BLaER1 (cell line): ENCODE measurements at regions not wholly inside any gene's neighbourhood (a gene's known extent, or its start where the extent isn't known, plus 50 kb on each side); places are given as distances from the start of the nearest gene placed in this dataset.

Experiments used
- H3K27ac ChIP-seq: shearing (Covaris generic); formaldehyde crosslinking; 2 replicates; pipeline ENCODE4 v1.8.1; 2022
- H3K27me3 ChIP-seq: shearing (Covaris generic); formaldehyde crosslinking; 2 replicates; pipeline ENCODE4 v1.8.1; 2022
- H3K36me3 ChIP-seq: shearing (Covaris generic); formaldehyde crosslinking; 2 replicates; pipeline ENCODE4 v1.8.1; 2022
- H3K4me1 ChIP-seq: shearing (Covaris generic); formaldehyde crosslinking; 2 replicates; pipeline ENCODE4 v1.8.1; 2022
- H3K4me2 ChIP-seq: shearing (Covaris generic); formaldehyde crosslinking; 2 replicates; pipeline ENCODE4 v1.8.1; 2022
- H3K4me3 ChIP-seq: shearing (Covaris generic); formaldehyde crosslinking; 2 replicates; pipeline ENCODE4 v1.8.1; 2022
- H3K9ac ChIP-seq: shearing (Covaris generic); formaldehyde crosslinking; 2 replicates; pipeline ENCODE4 v1.8.1; 2022
- H3K9me3 ChIP-seq: shearing (Covaris generic); formaldehyde crosslinking; 2 replicates; pipeline ENCODE4 v1.8.1; 2022
- H4K20me1 ChIP-seq: shearing (Covaris generic); formaldehyde crosslinking; 2 replicates; pipeline ENCODE4 v1.8.1; 2022
- Cebpa-rat ChIP-seq: shearing (Covaris generic); IDR thresholded peaks from 2 replicates; pipeline ENCODE4 v1.8.1; 2022

DNA sequence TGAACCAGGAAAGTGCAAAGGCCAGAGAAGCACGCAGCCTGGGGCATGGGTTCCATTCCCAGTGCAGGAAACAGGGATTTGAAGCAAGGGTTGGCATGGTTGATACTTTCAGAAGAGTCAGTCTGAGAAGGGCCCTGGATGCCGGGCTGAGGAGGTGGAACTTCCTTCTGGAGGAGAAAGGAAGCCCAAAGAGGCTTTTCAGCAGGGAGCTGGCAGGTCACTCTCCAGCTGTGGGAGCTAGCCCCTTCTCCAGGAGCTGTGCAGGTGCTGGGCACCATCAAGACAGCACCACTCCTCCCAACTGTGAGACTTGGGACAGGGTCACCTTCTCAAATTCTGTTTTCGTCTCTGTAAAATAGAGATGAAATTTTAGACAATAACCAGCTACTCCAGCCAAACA is 169.8 kb downstream of the ZNF248 start:
- H3K9ac ChIP-seq = no peak overlapping the region
- no peaks in the 10 kb centered on the region for H3K4me1 ChIP-seq
- no peaks in the 10 kb centered on the region for H4K20me1 ChIP-seq
- TF ChIP-seq Cebpa-rat = no peak
- no peak overlapping the region for H3K27ac ChIP-seq
- H3K36me3 ChIP-seq = no peaks in the 10 kb centered on the region
- H3K9me3 ChIP-seq = no peaks in the 10 kb centered on the region; the same call in 1 of the 2 replicates
- H3K4me2 ChIP-seq = no peak overlapping the region
- H3K27me3 ChIP-seq = no peaks in the 10 kb centered on the region
- H3K4me3 ChIP-seq = no peak overlapping the region

DNA sequence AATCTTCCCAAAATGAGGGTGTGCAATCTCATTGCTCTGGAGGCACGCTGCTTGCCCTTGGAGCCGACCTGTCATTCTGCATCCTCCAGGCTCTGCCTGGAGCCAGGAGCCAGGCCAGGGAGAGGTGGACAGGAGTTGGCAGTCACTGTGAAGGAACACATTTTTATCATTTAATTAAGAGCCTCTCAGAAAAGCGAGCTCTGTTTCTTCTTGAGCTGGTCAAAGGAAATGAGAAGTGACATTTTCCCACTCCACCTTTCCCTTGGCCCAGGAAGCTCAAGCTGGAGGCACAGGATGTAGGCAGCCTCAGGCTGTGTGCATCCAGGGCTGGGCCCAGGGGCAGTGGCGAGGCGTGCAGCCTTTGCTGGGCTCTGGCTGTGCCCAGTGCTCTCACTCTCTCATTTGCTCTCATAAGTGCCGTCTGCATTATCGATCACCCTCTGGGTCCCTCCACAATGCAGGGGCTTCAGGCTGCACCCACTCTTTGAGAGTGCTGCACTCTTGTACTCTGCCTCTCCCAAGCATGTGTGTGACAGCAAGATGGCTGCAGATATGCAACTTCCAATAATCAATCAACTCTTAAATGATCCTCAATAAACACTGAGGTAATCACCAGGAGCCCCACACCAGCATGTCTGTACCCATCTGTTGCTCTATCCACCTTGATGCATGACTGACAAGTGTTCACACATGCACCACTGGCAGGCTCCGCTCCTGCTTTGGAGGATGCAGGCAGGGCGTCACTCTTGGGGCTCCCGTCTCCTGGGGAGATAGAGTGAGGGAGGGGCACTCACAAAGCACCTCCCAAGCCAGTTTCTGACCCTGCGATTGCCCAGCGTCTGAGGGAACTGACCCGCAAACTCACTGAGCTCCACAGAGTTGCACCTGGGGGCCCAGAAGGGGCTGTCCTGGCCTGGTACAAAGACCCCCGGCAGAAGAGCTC is 171.4 kb downstream of the ZNF248 start:
- Histone ChIP-seq H3K4me3 (no peak overlapping the region), H3K9ac (no peak overlapping the region), H3K36me3 (no peaks in the 10 kb centered on the region), H3K27ac (no peak overlapping the region), H3K4me2 (no peak overlapping the region), H3K27me3 (no peaks in the 10 kb centered on the region), H4K20me1 (no peaks in the 10 kb centered on the region), H3K4me1 (no peaks in the 10 kb centered on the region), H3K9me3 (peaks cover 8% of the 10 kb centered on the region)
- no peak for TF ChIP-seq Cebpa-rat

DNA sequence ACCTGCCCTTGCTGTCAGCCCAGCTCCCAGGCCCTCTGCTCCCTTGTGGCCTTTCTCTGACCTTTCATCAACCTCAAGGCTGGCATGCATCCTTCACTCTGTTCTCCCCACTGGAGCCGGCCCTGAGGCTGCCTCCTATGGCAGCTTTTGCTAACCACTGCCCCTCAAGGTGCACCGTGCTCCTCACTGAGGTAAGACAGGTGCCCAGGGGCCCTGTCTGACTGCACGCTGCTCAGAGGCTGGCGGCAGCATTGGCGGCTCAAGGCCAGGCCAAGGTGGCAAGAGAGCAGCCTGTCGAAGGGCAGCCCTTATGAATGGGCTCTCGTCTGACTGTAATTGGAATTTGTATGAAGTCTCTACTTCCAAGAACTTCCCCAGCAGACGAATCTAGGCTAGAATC is 172.6 kb downstream of the ZNF248 start:
- H3K9me3 ChIP-seq = peaks cover 21% of the 10 kb centered on the region

DNA sequence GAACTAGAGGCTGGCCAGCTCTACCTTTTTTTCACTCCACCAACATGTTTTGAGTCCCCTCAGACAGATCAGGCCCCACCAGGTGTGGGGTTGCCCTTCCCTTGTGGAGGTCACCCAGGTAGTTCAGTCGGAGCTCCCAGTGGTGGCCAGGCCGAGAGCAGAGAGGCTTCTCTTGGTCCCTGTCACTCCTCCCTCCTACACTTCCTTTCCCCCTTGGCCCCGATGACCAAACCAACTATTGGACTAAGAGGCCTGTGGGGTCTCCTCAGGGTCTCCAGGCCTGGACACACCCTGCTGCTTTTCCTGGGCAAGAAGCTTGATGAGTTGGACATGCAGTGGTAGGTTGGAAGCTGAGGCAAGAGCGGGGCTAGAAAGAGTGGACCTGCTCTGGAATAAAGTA is 174.8 kb downstream of the ZNF248 start:
- no peak overlapping the region for H3K27ac ChIP-seq
- no peaks in the 10 kb centered on the region for H4K20me1 ChIP-seq
- H3K9me3 ChIP-seq = peaks cover 22% of the 10 kb centered on the region
- H3K4me3 ChIP-seq = no peak overlapping the region
- H3K36me3 ChIP-seq = no peaks in the 10 kb centered on the region
- H3K4me1 ChIP-seq = no peaks in the 10 kb centered on the region
- TF ChIP-seq Cebpa-rat = no peak
- H3K4me2 ChIP-seq = no peak overlapping the region
- no peak overlapping the region for H3K9ac ChIP-seq
- H3K27me3 ChIP-seq = no peaks in the 10 kb centered on the region

More for the DNA sequence above, 172.6 kb downstream of the ZNF248 start:
- no peak for TF ChIP-seq Cebpa-rat
- Histone ChIP-seq H4K20me1 (no peaks in the 10 kb centered on the region), H3K9ac (no peak overlapping the region), H3K4me2 (no peak overlapping the region), H3K4me3 (no peak overlapping the region), H3K27ac (no peak overlapping the region), H3K27me3 (no peaks in the 10 kb centered on the region), H3K4me1 (no peaks in the 10 kb centered on the region), H3K36me3 (no peaks in the 10 kb centered on the region)

DNA sequence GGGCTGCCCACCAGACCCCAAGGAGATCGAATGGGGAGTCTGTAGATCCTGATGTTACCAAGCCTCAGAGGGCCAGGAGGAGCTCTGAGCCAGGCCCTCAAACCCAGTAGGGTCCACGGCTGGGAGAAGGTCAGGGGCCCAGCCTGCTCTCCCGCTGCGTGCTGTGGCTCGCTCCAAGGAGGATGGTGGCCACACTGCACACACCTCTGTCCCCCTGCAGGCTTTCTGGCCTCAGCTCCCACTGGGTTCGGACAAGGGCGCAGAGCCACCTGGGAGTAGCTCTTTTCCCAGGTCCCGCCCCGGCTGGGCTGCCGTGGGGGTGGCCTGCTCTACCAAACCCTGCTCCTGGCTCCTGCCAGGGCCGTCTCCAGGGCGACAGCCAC is 175.8 kb downstream of the ZNF248 start:
- TF ChIP-seq Cebpa-rat = no peak
- peaks cover 22% of the 10 kb centered on the region for H3K9me3 ChIP-seq
- H3K9ac ChIP-seq = no peak overlapping the region
- H3K4me1 ChIP-seq = no peaks in the 10 kb centered on the region
- no peaks in the 10 kb centered on the region for H4K20me1 ChIP-seq
- H3K27me3 ChIP-seq = no peaks in the 10 kb centered on the region
- no peak overlapping the region for H3K27ac ChIP-seq
- no peak overlapping the region for H3K4me3 ChIP-seq
- no peaks in the 10 kb centered on the region for H3K36me3 ChIP-seq
- no peak overlapping the region for H3K4me2 ChIP-seq

DNA sequence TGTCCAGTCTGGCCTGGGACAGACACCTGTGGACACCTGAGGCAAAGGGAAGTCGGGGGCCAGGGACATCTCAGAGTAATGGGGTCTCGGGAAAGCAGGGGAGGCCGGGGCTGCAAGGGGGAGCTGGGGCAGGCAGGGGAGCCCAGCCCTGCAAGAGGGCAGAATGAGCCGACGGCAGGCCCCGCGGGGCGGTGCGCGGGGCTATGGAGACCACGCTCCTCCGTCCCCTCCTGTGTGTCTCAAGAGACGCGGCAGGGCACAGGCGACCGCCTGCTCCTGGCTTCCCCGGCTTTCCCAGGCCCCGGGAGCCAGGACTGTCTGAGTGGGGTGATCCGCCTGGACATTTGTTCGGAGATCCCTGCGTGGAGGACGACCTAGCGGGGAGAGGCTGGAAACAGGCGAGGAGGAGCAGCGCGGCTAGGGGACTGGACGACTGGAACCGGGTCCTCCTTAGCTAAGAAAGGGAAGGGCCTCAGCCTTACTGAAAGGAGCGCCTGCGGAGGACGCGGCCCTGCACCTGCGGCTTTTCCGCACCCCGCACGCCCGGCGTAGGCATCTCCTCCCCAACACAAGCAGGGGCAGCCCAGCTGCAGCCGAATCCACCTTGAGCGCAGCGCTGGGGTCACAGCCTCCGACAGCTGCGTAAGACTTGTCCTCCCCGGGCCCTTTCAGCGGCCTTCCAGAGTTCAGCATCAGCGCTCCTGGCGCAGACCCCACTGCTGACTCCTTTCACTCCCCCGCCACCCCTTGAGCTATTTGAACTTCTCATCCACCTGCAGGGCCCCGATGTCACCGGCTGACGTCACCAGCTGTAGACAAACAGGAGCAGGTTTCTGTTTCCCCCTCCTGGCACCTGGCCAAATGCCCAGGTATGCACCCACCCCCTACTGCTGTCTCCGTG is 176.4 kb downstream of the ZNF248 start:
- Histone ChIP-seq H3K4me3 (no peak overlapping the region), H3K36me3 (no peaks in the 10 kb centered on the region), H3K4me1 (no peaks in the 10 kb centered on the region), H3K27me3 (no peaks in the 10 kb centered on the region), H3K9ac (no peak overlapping the region), H3K9me3 (peaks cover 22% of the 10 kb centered on the region), H4K20me1 (no peaks in the 10 kb centered on the region), H3K27ac (no peak overlapping the region), H3K4me2 (no peak overlapping the region)
- no peak for TF ChIP-seq Cebpa-rat

DNA sequence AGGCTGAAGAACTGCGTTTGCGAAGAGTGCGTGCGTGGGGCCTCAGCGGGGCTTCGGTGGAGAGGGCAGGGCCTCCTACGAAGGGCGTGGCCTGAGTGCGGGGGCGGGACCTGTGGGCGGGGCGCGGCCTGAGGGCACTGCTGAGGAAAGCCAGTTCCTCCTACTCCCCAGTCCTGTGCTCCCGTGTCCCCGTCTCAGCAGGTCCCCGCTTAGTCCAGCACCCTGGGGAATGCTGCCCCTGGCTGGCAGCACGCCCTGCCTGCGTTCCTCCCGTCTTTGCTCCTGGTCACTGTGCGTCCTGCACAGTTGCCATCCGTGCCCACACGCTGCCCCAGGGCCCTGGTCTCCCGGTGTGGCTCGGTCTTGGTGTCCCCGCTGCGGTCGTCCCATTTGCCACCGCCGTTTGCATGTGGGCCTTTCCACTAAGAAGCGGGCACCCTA is 177.1 kb downstream of the ZNF248 start:
- no peak overlapping the region for H3K4me3 ChIP-seq
- H3K4me1 ChIP-seq = no peaks in the 10 kb centered on the region
- TF ChIP-seq Cebpa-rat = no peak
- no peak overlapping the region for H3K9ac ChIP-seq
- no peaks in the 10 kb centered on the region for H3K36me3 ChIP-seq
- H3K4me2 ChIP-seq = no peak overlapping the region
- H3K9me3 ChIP-seq = peaks cover 22% of the 10 kb centered on the region
- H3K27ac ChIP-seq = no peak overlapping the region
- H3K27me3 ChIP-seq = no peaks in the 10 kb centered on the region
- no peaks in the 10 kb centered on the region for H4K20me1 ChIP-seq

DNA sequence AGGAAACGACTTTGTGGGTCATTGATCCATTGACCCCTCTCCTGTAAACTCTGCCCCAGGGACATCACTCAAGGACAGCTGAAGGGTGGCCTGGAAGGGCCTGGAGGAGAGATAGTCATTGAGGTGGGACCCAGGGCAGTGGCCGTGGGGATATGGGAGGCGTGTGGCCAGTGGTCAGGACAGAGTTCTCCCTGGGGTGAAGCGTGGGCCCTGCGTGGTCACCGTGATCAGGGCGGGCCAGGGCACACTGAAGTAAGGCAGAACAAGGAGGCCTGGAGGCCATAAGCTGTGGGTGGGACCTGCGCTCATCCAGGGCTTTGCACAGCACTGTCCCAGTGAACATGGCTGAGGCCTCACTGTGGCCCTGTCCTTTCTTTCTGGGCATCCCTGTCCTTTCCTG is 177.9 kb downstream of the ZNF248 start:
- no peaks in the 10 kb centered on the region for H3K4me1 ChIP-seq
- no peak overlapping the region for H3K4me3 ChIP-seq
- H3K4me2 ChIP-seq = no peak overlapping the region
- peaks cover 22% of the 10 kb centered on the region for H3K9me3 ChIP-seq
- H4K20me1 ChIP-seq = no peaks in the 10 kb centered on the region
- no peaks in the 10 kb centered on the region for H3K36me3 ChIP-seq
- H3K27me3 ChIP-seq = no peaks in the 10 kb centered on the region
- H3K27ac ChIP-seq = no peak overlapping the region
- TF ChIP-seq Cebpa-rat = no peak
- no peak overlapping the region for H3K9ac ChIP-seq

DNA sequence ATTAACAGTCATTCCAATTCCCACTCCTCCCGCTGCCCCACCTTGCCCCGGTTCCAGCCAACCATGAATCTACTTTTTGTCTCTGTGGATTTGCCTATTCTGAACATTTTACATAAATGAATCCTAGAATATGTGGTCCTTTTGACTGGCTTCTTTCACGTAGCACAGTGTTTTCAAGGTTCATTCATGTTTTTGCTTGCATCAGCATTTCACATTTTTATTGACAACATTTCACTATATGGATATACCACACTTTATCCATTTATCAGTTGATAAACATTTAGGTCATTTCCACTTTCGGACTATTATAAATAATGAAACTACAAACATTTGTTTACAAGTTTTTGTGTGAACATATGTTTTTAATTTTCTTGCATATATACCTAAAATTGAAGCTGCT is 182.0 kb downstream of the ZNF248 start:
- Histone ChIP-seq H3K9ac (no peak overlapping the region), H3K27me3 (no peaks in the 10 kb centered on the region)
- TF ChIP-seq Cebpa-rat = no peak

DNA sequence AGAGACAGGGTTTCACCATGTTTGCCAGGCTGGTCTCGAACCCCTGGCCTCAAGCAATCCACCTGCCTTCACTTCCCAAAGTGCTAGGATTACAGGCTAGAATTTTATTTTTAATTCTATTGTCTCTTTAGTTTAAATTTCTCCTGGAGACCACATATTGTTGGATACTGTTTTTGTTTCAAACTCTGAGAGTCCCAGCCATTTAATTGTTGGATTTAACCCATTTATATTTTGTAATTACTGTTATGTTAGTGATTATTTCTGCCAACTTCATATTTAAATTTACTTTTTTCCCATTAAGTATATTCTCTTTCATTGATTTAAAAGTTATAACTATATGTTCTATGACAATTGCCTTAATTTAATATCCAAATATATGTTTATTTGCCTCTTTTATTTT is 185.6 kb downstream of the ZNF248 start:
- Histone ChIP-seq H4K20me1 (no peaks in the 10 kb centered on the region), H3K4me2 (no peak overlapping the region), H3K9ac (no peak overlapping the region), H3K27ac (no peak overlapping the region), H3K4me1 (peaks cover 11% of the 10 kb centered on the region), H3K4me3 (no peak overlapping the region), H3K36me3 (no peaks in the 10 kb centered on the region), H3K9me3 (peaks cover 25% of the 10 kb centered on the region), H3K27me3 (no peaks in the 10 kb centered on the region)
- no peak for TF ChIP-seq Cebpa-rat

More for the DNA sequence above, 182.0 kb downstream of the ZNF248 start:
- Histone ChIP-seq H3K36me3 (no peaks in the 10 kb centered on the region), H3K4me3 (no peak overlapping the region), H4K20me1 (no peaks in the 10 kb centered on the region), H3K27ac (no peak overlapping the region), H3K4me2 (no peak overlapping the region), H3K4me1 (no peaks in the 10 kb centered on the region), H3K9me3 (peaks cover 26% of the 10 kb centered on the region)
